ENCODE measurements at regions not wholly inside any gene's neighbourhood (a gene's known extent, or its start where the extent isn't known, plus 50 kb on each side); places are given as distances from the start of the nearest gene placed in this dataset.

GRCh38 chr12:97038131-97038530, 131.1 kb downstream of the NEDD1 start:
- RAD21 ChIA-PET (ENCODE audit: low non-redundant PET in 1 of 2, low total read pairs in 2 of 2, uncharacterized antibody in 2 of 2, unreplicated experiment in 2 of 2) = no interaction called here
- no peak for TF ChIP-seq TCF7L2 (IDR thresholded peaks at IDR 0.05; ENCODE audit: borderline replicate concordance, extremely low read depth, insufficient read depth, insufficient read length)
- TF ChIP-seq ZNF274 (IDR thresholded peaks at IDR 0.05; ENCODE audit: low read depth, low read length) = no peak
- TF ChIP-seq ZBTB33 (IDR thresholded peaks at IDR 0.05; ENCODE audit: extremely low read depth, insufficient replicate concordance, low read length) = no peak
- TF ChIP-seq EGR1 (IDR thresholded peaks at IDR 0.05; ENCODE audit: low read depth) = no peak
- no peak for TF ChIP-seq CBX3 (IDR thresholded peaks at IDR 0.05; ENCODE audit: low read depth)
- no peak for TF ChIP-seq EZH2phosphoT487 (IDR thresholded peaks at IDR 0.05; ENCODE audit: borderline replicate concordance)
- no peak for TF ChIP-seq YY1 (IDR thresholded peaks at IDR 0.05; ENCODE audit: extremely low read depth, insufficient replicate concordance, low read depth, low read length)
- no peak for TF ChIP-seq SP1 (IDR thresholded peaks at IDR 0.05; ENCODE audit: low read depth)
- no peak for TF ChIP-seq MAX (IDR thresholded peaks at IDR 0.05)
- TF ChIP-seq SRF (IDR thresholded peaks at IDR 0.05; ENCODE audit: low read depth) = no peak
- no peak for TF ChIP-seq ATF3 (IDR thresholded peaks at IDR 0.05)
- TF ChIP-seq FOSL1 (IDR thresholded peaks at IDR 0.05; ENCODE audit: low read depth) = no peak
- no peak for TF ChIP-seq POLR2A (IDR thresholded peaks at IDR 0.05; ENCODE audit: borderline replicate concordance, extremely low read depth, insufficient read depth, insufficient read length)
- TF ChIP-seq CTCF (IDR thresholded peaks at IDR 0.05 in 2 of 3, conservative IDR thresholded peaks at IDR 0.05 in 1 of 3; ENCODE audit: borderline replicate concordance in 1 of 3, insufficient read depth in 1 of 3, low read depth in 2 of 3, low read length in 2 of 3) = no peak
- TF ChIP-seq ELF1 (IDR thresholded peaks at IDR 0.05; ENCODE audit: borderline replicate concordance, low read depth) = no peak
- no peak for TF ChIP-seq POLR2AphosphoS5 (IDR thresholded peaks at IDR 0.05; ENCODE audit: low read depth, low read length)

More at GRCh38 chr12:97038131-97038530, 131.1 kb downstream of the NEDD1 start:
- Histone ChIP-seq H3K4me2 (ENCODE audit: low read length) (no peak overlapping the region), H3K9me2 (ENCODE audit: insufficient read depth) (no peaks in the 10 kb centered on the region), H3K4me3 (replicated peaks in 1 of 2; ENCODE audit: low read depth in 1 of 2, low read length in 2 of 2) (no peak overlapping the region), H2AFZ (ENCODE audit: low read depth, low read length, poor library complexity, severe bottlenecking) (no peak overlapping the region), H3K27ac (ENCODE audit: low read depth, low read length) (no peak overlapping the region), H3K36me3 (ENCODE audit: control insufficient read depth in 1 of 2, insufficient read depth in 2 of 2, low read length in 2 of 2) (no peaks in the 10 kb centered on the region), H3K27me3 (ENCODE audit: insufficient read depth, low read length) (peaks cover 20% of the 10 kb centered on the region), H4K20me1 (ENCODE audit: insufficient read depth) (no peaks in the 10 kb centered on the region), H3K4me1 (ENCODE audit: control insufficient read depth in 1 of 2, insufficient read depth in 2 of 2, low read length in 2 of 2) (no peaks in the 10 kb centered on the region), H3K79me2 (ENCODE audit: insufficient read depth, low read length) (no peaks in the 10 kb centered on the region), H3K9ac (ENCODE audit: low read length) (no peak overlapping the region), H3K9me3 (ENCODE audit: control insufficient read depth in 1 of 2, insufficient read depth in 1 of 2, low read depth in 1 of 2, low read length in 2 of 2) (no peaks in the 10 kb centered on the region)
- CTCF ChIA-PET = no interaction called here
- POLR2A ChIA-PET = no interaction called here
- DNase-seq (ENCODE audit: low read depth, low spot score) (no peak), ATAC-seq (no peak)
- BruUV-seq (replicated peaks) = no TSS peak
- intact Hi-C loops (cut with micrococcal nuclease) = no loop called here

Data from HCT116 (cell line).